Lung (tissue), 11 donors: ENCODE measurements at regions not wholly inside any gene's neighbourhood (a gene's known extent, or its start where the extent isn't known, plus 50 kb on each side); places are given as distances from the start of the nearest gene placed in this dataset.

Experiments
- ATAC-seq: fragments of 200-7000 bp; cut with Tn5 transposase; one replicate; pipeline ENCODE4 v1.9.1; 2020; ENCODE audit warnings: moderate number of reproducible peaks; ENCODE audit not compliant: insufficient read depth, low FRiP score
- DNase-seq, 3 donors: peaks; one replicate each; pipeline ENCODE4 v3.0.0-alpha.2; 2013 to 2017
- H3K27ac ChIP-seq, 2 donors: one replicate each; pipeline ENCODE4 v1.5.1; 2013; ENCODE audit warnings: mild to moderate bottlenecking in 2 of 2, moderate library complexity in 2 of 2, control low read depth in 1 of 2, inconsistent platforms in 1 of 2, low read depth in 1 of 2, low read length in 1 of 2
- H3K27me3 ChIP-seq, 3 donors: one replicate each; pipeline ENCODE4 v1.5.1; 2013; ENCODE audit warnings: low read length in 2 of 3; ENCODE audit not compliant: control insufficient read depth in 3 of 3, insufficient read depth in 3 of 3
- H3K36me3 ChIP-seq, 4 donors: one replicate each; pipeline ENCODE4 v1.5.1; 2013; ENCODE audit warnings: low read length in 4 of 4, mild to moderate bottlenecking in 1 of 4, moderate library complexity in 1 of 4; ENCODE audit not compliant: control insufficient read depth in 4 of 4, insufficient read depth in 4 of 4
- H3K4me1 ChIP-seq, 5 donors: one replicate each; pipeline ENCODE4 v1.5.1; 2013; ENCODE audit warnings: low read length in 5 of 5, mild to moderate bottlenecking in 2 of 5, moderate library complexity in 1 of 5; ENCODE audit not compliant: control insufficient read depth in 5 of 5, insufficient read depth in 5 of 5
- H3K4me3 ChIP-seq: one replicate; pipeline ENCODE4 v1.5.1; 2013; ENCODE audit warnings: mild to moderate bottlenecking, control low read depth, moderate library complexity
- H3K9ac ChIP-seq, 2 donors: one replicate each; pipeline ENCODE4 v1.5.1; 2013; ENCODE audit warnings: low read length in 2 of 2, control low read depth in 1 of 2; ENCODE audit not compliant: insufficient read depth in 1 of 2
- H3K9me3 ChIP-seq, 4 donors: one replicate each; pipeline ENCODE4 v1.5.1; 2013; ENCODE audit warnings: low read length in 3 of 4, mild to moderate bottlenecking in 1 of 4, moderate library complexity in 1 of 4; ENCODE audit not compliant: control insufficient read depth in 4 of 4, insufficient read depth in 3 of 4
- WGBS, 2 donors: extraction: QIAGEN DNeasy Blood & Tissue Kit; methylation state at CpG; one replicate each; pipeline ENCODE4 v1.1.7; 2013; 5-methylcytosine and 5-hydroxymethylcytosine counted together
- TF ChIP-seq, protein P1 (sequence below): IDR thresholded peaks from 2 replicates; pipeline ENCODE4 v1.5.1; 2012; ENCODE audit warnings: mild to moderate bottlenecking; ENCODE audit errors: control extremely low read depth, extremely low read depth
- donor health status: control.
- donor health status: control.
- donor health status: Bipolar disorder and iron deficiency.
- donor health status: healthy.
- donor health status: DM: yes; HTN: yes; CAD: no.

DNA sequence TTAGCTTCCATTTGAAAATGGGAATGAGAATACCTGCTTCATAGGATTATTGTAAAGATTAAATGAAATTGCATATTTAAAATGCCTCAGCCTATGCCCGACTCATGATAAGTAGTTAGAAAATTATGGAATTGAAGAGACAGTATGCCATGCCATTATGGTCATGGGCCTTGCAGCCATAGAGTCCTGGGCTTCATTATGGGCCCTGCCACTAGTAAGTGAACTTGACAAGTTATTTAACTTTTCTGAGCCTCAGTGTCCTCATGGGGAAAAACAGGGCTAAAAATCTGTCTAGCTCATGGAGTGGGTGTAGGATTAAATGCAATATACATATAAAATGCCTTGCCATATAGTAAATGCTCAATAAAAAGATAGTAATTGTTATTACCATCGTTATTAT is 133.2 kb downstream of the NPIPB5 start:
- Histone ChIP-seq H3K27ac (no peak overlapping the region), H3K9ac (no peak overlapping the region), H3K27me3 (peaks cover 0 to 11% (median 3%) of the 10 kb centered on the region in 3 donors), H3K36me3 (no peaks in the 10 kb centered on the region), H3K4me3 (no peak overlapping the region), H3K9me3 (peaks cover 0 to 5% (median 0%) of the 10 kb centered on the region in 4 donors), H3K4me1 (no peaks in the 10 kb centered on the region)
- 79 to 88% methylated on average over 2 of the region's 2 CpGs for WGBS, 2 donors
- no peak for ATAC-seq
- TF ChIP-seq, protein P1, sequence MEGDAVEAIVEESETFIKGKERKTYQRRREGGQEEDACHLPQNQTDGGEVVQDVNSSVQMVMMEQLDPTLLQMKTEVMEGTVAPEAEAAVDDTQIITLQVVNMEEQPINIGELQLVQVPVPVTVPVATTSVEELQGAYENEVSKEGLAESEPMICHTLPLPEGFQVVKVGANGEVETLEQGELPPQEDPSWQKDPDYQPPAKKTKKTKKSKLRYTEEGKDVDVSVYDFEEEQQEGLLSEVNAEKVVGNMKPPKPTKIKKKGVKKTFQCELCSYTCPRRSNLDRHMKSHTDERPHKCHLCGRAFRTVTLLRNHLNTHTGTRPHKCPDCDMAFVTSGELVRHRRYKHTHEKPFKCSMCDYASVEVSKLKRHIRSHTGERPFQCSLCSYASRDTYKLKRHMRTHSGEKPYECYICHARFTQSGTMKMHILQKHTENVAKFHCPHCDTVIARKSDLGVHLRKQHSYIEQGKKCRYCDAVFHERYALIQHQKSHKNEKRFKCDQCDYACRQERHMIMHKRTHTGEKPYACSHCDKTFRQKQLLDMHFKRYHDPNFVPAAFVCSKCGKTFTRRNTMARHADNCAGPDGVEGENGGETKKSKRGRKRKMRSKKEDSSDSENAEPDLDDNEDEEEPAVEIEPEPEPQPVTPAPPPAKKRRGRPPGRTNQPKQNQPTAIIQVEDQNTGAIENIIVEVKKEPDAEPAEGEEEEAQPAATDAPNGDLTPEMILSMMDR: no peak
- no peak for DNase-seq

DNA sequence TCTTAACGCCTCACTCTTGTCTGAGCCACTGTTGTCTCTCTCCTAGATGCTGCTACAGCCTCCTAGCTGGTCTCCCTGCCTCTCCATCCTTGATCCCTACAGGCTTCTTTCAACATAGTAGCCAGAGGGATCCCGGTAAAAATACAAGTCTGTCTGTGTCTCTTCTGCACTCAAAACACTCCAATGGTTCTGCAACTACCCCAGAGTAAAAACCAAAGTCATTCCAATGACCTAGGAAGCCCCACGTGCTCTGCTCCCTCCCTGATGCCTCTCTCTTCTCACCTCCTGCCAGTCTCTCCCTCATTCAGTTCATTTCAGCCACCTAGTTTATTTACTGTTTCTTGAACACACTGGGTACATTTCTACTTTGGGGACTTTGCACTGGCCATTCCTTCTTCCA is 135.2 kb downstream of the NPIPB5 start:
- no peaks in the 10 kb centered on the region for H3K36me3 ChIP-seq
- ATAC-seq (no peak), DNase-seq (no peak)
- H3K27ac ChIP-seq: no peak overlapping the region
- WGBS, 2 donors: 58 to 68% methylated on average over 3 of the region's 3 CpGs
- no peaks in the 10 kb centered on the region for H3K4me1 ChIP-seq
- TF ChIP-seq, protein P1: no peak
- no peak overlapping the region for H3K4me3 ChIP-seq
- no peak overlapping the region for H3K9ac ChIP-seq
- H3K9me3 ChIP-seq: peaks cover 0 to 5% (median under 1%) of the 10 kb centered on the region in 4 donors
- peaks cover 0 to 7% (median 3%) of the 10 kb centered on the region in 3 donors for H3K27me3 ChIP-seq

DNA sequence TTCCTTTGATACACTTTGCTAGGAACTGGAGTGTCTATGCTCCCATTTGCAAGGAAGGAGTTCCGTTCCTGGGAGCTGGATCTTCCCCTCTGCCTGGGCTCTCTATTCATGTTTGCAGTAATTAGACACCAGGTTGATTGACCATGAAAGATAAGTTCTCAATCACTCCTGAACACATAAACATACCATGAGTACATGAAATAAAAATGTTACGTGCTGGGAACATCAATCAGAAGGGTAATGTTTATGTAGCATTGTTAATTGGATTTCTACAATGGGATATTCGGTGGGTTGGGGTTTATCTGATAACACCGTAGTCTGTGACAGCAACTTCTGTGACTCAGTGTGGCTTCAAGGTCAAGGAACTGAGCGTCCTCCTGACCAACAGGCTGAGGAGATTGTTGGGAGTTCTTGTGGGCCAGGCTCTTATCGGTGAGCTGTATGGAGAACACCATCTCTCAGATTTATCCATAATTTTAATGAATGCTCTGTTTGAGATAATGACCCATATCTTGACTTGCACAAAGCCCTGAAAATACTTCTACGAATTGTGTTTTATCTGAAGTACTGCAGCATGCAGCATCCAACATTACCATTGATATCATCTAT is 136.4 kb downstream of the NPIPB5 start:
- ATAC-seq: no peak
- Histone ChIP-seq H3K4me1 (no peaks in the 10 kb centered on the region), H3K27me3 (peaks cover 0 to 7% (median 0%) of the 10 kb centered on the region in 3 donors), H3K4me3 (no peak overlapping the region), H3K9ac (no peak overlapping the region), H3K27ac (no peak overlapping the region), H3K36me3 (no peaks in the 10 kb centered on the region), H3K9me3 (peaks cover 0 to 5% (median under 1%) of the 10 kb centered on the region in 4 donors)
- DNase-seq: no peak
- TF ChIP-seq, protein P1: no peak
- WGBS, 2 donors: 61 to 78% methylated on average over 7 of the region's 7 CpGs

DNA sequence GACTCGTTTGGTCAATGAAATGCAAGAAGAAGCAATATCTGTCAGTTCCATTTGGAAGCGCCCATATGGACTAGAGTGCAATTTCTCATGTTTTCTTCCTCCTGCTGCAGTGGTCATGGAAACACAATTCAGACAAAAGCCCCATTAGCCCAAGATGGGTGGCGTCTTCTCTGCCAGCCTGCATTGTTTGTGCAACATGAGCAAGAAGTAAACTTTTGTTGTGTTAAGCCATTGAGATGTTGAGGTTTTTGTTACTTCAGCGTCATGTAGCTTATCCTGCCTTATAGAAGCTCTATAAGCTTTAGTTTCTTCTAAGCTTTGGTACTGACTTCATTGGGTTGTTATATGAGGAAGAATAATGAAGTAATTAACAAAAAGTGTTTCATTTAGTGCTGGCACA is 137.4 kb downstream of the NPIPB5 start:
- TF ChIP-seq, protein P1: no peak
- WGBS, 2 donors: 77 to 83% methylated on average over 4 of the region's 4 CpGs
- DNase-seq (no peak), ATAC-seq (no peak)
- peaks cover 0 to 7% (median 0%) of the 10 kb centered on the region in 3 donors for H3K27me3 ChIP-seq
- H3K9me3 ChIP-seq: peaks cover 0 to 5% (median under 1%) of the 10 kb centered on the region in 4 donors
- no peaks in the 10 kb centered on the region for H3K4me1 ChIP-seq
- no peak overlapping the region for H3K4me3 ChIP-seq
- no peaks in the 10 kb centered on the region for H3K36me3 ChIP-seq
- H3K9ac ChIP-seq: no peak overlapping the region
- H3K27ac ChIP-seq: no peak overlapping the region
